ENCODE measurements at regions not wholly inside any gene's neighbourhood (a gene's known extent, or its start where the extent isn't known, plus 50 kb on each side); places are given as distances from the start of the nearest gene placed in this dataset.

GRCh38 chr7:28237363-28237762, 56.8 kb upstream of the JAZF1 start (continued):
- TF ChIP-seq HDAC1 (IDR thresholded peaks at IDR 0.05): no peak
- no peak for TF ChIP-seq PRMT5 (CRISPR knock-in tag; IDR thresholded peaks at IDR 0.05)
- TF ChIP-seq HNRNPH1 (optimal IDR thresholded peaks at IDR 0.05; ENCODE audit: low read depth, low read length): no peak
- TF ChIP-seq PCBP1 (IDR thresholded peaks at IDR 0.05; ENCODE audit: low read depth, low read length, poor library complexity, severe bottlenecking): no peak
- TF ChIP-seq ZNF76 (CRISPR knock-in tag; IDR thresholded peaks at IDR 0.05; ENCODE audit: borderline replicate concordance): no peak
- TF ChIP-seq GTF2F1 (IDR thresholded peaks at IDR 0.05; ENCODE audit: low read depth, low read length): no peak
- no peak for TF ChIP-seq CBX2 (IDR thresholded peaks at IDR 0.05; ENCODE audit: insufficient read depth, low read length, poor library complexity, severe bottlenecking)
- no peak for TF ChIP-seq SRF (CRISPR knock-in tag; IDR thresholded peaks at IDR 0.05)

- no peak for FAIRE-seq
- no peak for DNase-seq (ENCODE audit: extremely low read depth in 1 of 4, low spot score in 3 of 4)
- H3K27ac ChIP-seq (ENCODE audit: extremely low read depth, low read depth, low read length): no peak overlapping the region
- WGBS (ENCODE audit: insufficient coverage, low coverage, missing lambda C conversion rate): 0% methylated on average over 9 of the region's 9 CpGs
- H3K4me2 ChIP-seq (ENCODE audit: insufficient read depth, low read length): no peak overlapping the region
- in situ Hi-C loops (cut with MboI) (no loop called here), intact Hi-C loops (cut with micrococcal nuclease) (no loop called here)
- no peak overlapping the region for H3K4me3 ChIP-seq
- H3K27me3 ChIP-seq (ENCODE audit: control insufficient read depth in 2 of 2, insufficient read depth in 2 of 2, low read length in 2 of 2): peaks cover 0 to 3% of the 10 kb centered on the region in 2 experiments; a peak in 4 of 5 replicates
- no peaks in the 10 kb centered on the region for H4K20me1 ChIP-seq (replicated peaks; ENCODE audit: control insufficient read depth, insufficient read depth, low read length)
- H3K36me3 ChIP-seq (ENCODE audit: control insufficient read depth, insufficient read depth, low read length): no peaks in the 10 kb centered on the region
- H2AFZ ChIP-seq (ENCODE audit: low read depth, low read length): no peak overlapping the region
- no peaks in the 10 kb centered on the region for H3K9me3 ChIP-seq (replicated peaks; ENCODE audit: control insufficient read depth, insufficient read depth, low read depth, low read length)
- no peaks in the 10 kb centered on the region for H3K79me2 ChIP-seq (ENCODE audit: control insufficient read depth, insufficient read depth, low read length)
- no peaks in the 10 kb centered on the region for H3K9me1 ChIP-seq (ENCODE audit: control insufficient read depth, insufficient read depth, low read length)
- TF ChIP-seq MITF (IDR thresholded peaks at IDR 0.05) (no peak), ZNF696 (CRISPR knock-in tag; conservative IDR thresholded peaks at IDR 0.05) (no peak), KAT7 (CRISPR knock-in tag; IDR thresholded peaks at IDR 0.05; ENCODE audit: borderline replicate concordance) (no peak), ZSCAN29 (IDR thresholded peaks at IDR 0.05) (no peak), E2F5 (CRISPR knock-in tag; IDR thresholded peaks at IDR 0.05) (no peak), NR2F6 (CRISPR knock-in tag; IDR thresholded peaks at IDR 0.05) (no peak)
- ChIA-PET POLR2A (no interaction called here), CTCF (ENCODE audit: low intra/inter-chr PET ratio) (no interaction called here)
- H3K9ac ChIP-seq (ENCODE audit: insufficient read depth in 1 of 2, low read depth in 2 of 2, low read length in 2 of 2): no peak overlapping the region
- ATAC-seq: no peak
- BruUV-seq (replicated peaks): no TSS peak
- H3K4me1 ChIP-seq (replicated peaks in 1 of 2; ENCODE audit: control insufficient read depth in 2 of 2, insufficient read depth in 2 of 2, low read length in 2 of 2): no peaks in the 10 kb centered on the region
Observed at GRCh38 chr7:28239823-28240204, 59.2 kb upstream of the JAZF1 start.
